Astrocyte (in vitro differentiated cells and primary cell): ENCODE measurements at regions not wholly inside any gene's neighbourhood (a gene's known extent, or its start where the extent isn't known, plus 50 kb on each side); places are given as distances from the start of the nearest gene placed in this dataset.
A peak's percentile ranks its signal among the peaks of the same experiment; 100 is the strongest.

Experiments used
- DNase-seq: peaks from one replicate; pipeline ENCODE4 v3.0.0-alpha.2; 2010; ENCODE audit warnings: low read depth
- FAIRE-seq: peaks from 2 replicates; lab custom pipeline; 2011; peaks lifted over from hg19 to GRCh38; lab: Jason Lieb, UNC
- H2AFZ ChIP-seq: 2 replicates; pipeline ENCODE4 v1.6.0; 2012; ENCODE audit warnings: low read depth, low read length, inconsistent platforms
- H3K27ac ChIP-seq: 2 replicates; pipeline ENCODE4 v1.5.1; 2011; ENCODE audit warnings: low read depth, low read length, inconsistent platforms
- H3K27me3 ChIP-seq: 2 replicates; pipeline ENCODE4 v1.6.0; 2011; ENCODE audit warnings: low read length, inconsistent platforms; ENCODE audit not compliant: insufficient read depth
- H3K36me3 ChIP-seq: 2 replicates; pipeline ENCODE4 v1.5.1; 2011; ENCODE audit warnings: low read length, inconsistent platforms; ENCODE audit not compliant: insufficient read depth
- H3K4me1 ChIP-seq: 2 replicates; pipeline ENCODE4 v1.5.1; 2011; ENCODE audit warnings: low read length, inconsistent platforms; ENCODE audit not compliant: insufficient read depth
- H3K4me2 ChIP-seq: 2 replicates; pipeline ENCODE4 v1.6.0; 2012; ENCODE audit warnings: low read length, inconsistent platforms
- H3K4me3 ChIP-seq: 2 replicates; pipeline ENCODE4 v1.5.1; 2011; ENCODE audit warnings: low read depth, mild to moderate bottlenecking, low read length, inconsistent platforms; ENCODE audit not compliant: insufficient read depth
- H3K79me2 ChIP-seq: 2 replicates; pipeline ENCODE4 v1.6.0; 2012; ENCODE audit warnings: mild to moderate bottlenecking, low read length, inconsistent platforms; ENCODE audit not compliant: insufficient read depth
- H3K9ac ChIP-seq: 2 replicates; pipeline ENCODE4 v1.6.0; 2012; ENCODE audit warnings: mild to moderate bottlenecking, low read length, inconsistent platforms
- H3K9me3 ChIP-seq: 2 replicates; pipeline ENCODE4 v1.5.1; 2012; ENCODE audit warnings: low read depth, mild to moderate bottlenecking, low read length, inconsistent platforms; ENCODE audit not compliant: insufficient read depth
- H4K20me1 ChIP-seq: 2 replicates; pipeline ENCODE4 v1.6.0; 2012; ENCODE audit warnings: low read length, inconsistent platforms; ENCODE audit not compliant: insufficient read depth
- H3K27ac Mint-ChIP-seq: one replicate; pipeline ENCODE4 v1.8.0; 2021; ENCODE audit warnings: mild to moderate bottlenecking, mixed read lengths; ENCODE audit not compliant: unreplicated experiment
- H3K27me3 Mint-ChIP-seq: one replicate; pipeline ENCODE4 v1.8.0; 2021; ENCODE audit warnings: low read depth, mixed read lengths; ENCODE audit not compliant: unreplicated experiment
- H3K36me3 Mint-ChIP-seq: one replicate; pipeline ENCODE4 v1.8.0; 2021; ENCODE audit warnings: low read depth, mixed read lengths; ENCODE audit not compliant: unreplicated experiment
- H3K4me1 Mint-ChIP-seq: one replicate; pipeline ENCODE4 v1.8.0; 2021; ENCODE audit warnings: low read depth, mixed read lengths; ENCODE audit not compliant: unreplicated experiment
- H3K4me3 Mint-ChIP-seq: one replicate; pipeline ENCODE4 v1.8.0; 2021; ENCODE audit warnings: mild to moderate bottlenecking, moderate library complexity, mixed read lengths; ENCODE audit not compliant: unreplicated experiment
- H3K9me3 Mint-ChIP-seq: one replicate; pipeline ENCODE4 v1.8.0; 2021; ENCODE audit warnings: mild to moderate bottlenecking, mixed read lengths; ENCODE audit not compliant: unreplicated experiment
- CTCF ChIP-seq: IDR thresholded peaks from 2 replicates; pipeline ENCODE4 v1.5.1; 2011; ENCODE audit warnings: low read depth, mild to moderate bottlenecking, inconsistent platforms, low read length, moderate library complexity; ENCODE audit not compliant: insufficient read depth
- EZH2 ChIP-seq: IDR thresholded peaks from 2 replicates; pipeline ENCODE4 v1.6.1; 2012; ENCODE audit warnings: mild to moderate bottlenecking, low read length, inconsistent platforms; ENCODE audit not compliant: insufficient read depth

- no peak for TF ChIP-seq CTCF
- no peak for TF ChIP-seq EZH2
- H3K27me3 Mint-ChIP-seq: no peaks in the 10 kb centered on the region
- H3K9me3 ChIP-seq: no peaks in the 10 kb centered on the region
- H3K4me1 ChIP-seq: no peaks in the 10 kb centered on the region
- H3K4me2 ChIP-seq: no peak overlapping the region
- no peak overlapping the region for H3K27ac ChIP-seq
- H3K4me1 Mint-ChIP-seq: peaks cover 8% of the 10 kb centered on the region
- no peak for FAIRE-seq
- no peak overlapping the region for H3K4me3 Mint-ChIP-seq
- no peak for DNase-seq
- H3K27ac Mint-ChIP-seq: no peak overlapping the region
- no peaks in the 10 kb centered on the region for H3K27me3 ChIP-seq
- H3K36me3 Mint-ChIP-seq: no peaks in the 10 kb centered on the region
- H2AFZ ChIP-seq: no peak overlapping the region
- no peaks in the 10 kb centered on the region for H3K9me3 Mint-ChIP-seq
- H3K36me3 ChIP-seq: no peaks in the 10 kb centered on the region
- no peaks in the 10 kb centered on the region for H4K20me1 ChIP-seq
- H3K79me2 ChIP-seq: no peaks in the 10 kb centered on the region
- H3K9ac ChIP-seq: no peak overlapping the region
- H3K4me3 ChIP-seq: no peak overlapping the region
These were observed 413.2 kb downstream of the PLA2G4A start for GRCh38 chr1:187241971-187242370.

- no peak overlapping the region for H3K4me2 ChIP-seq
- Mint-ChIP-seq H3K9me3 (no peaks in the 10 kb centered on the region), H3K4me3 (no peak overlapping the region), H3K27me3 (no peaks in the 10 kb centered on the region), H3K4me1 (peaks cover 6% of the 10 kb centered on the region), H3K36me3 (no peaks in the 10 kb centered on the region), H3K27ac (no peak overlapping the region)
- H3K27me3 ChIP-seq: no peaks in the 10 kb centered on the region
- no peak for FAIRE-seq
- TF ChIP-seq CTCF (no peak), EZH2 (no peak)
- H3K9me3 ChIP-seq: no peaks in the 10 kb centered on the region
- H3K79me2 ChIP-seq: no peaks in the 10 kb centered on the region
- no peak overlapping the region for H2AFZ ChIP-seq
- H3K36me3 ChIP-seq: no peaks in the 10 kb centered on the region
- H3K4me3 ChIP-seq: no peak overlapping the region
- H3K9ac ChIP-seq: no peak overlapping the region
- no peaks in the 10 kb centered on the region for H3K4me1 ChIP-seq
- H3K27ac ChIP-seq: no peak overlapping the region
- DNase-seq: peak; percentile 9
- no peaks in the 10 kb centered on the region for H4K20me1 ChIP-seq
These were observed 415.9 kb downstream of the PLA2G4A start for GRCh38 chr1:187244623-187245022.

- Histone ChIP-seq H3K79me2 (no peaks in the 10 kb centered on the region), H3K36me3 (no peaks in the 10 kb centered on the region), H3K9me3 (no peaks in the 10 kb centered on the region), H3K4me2 (no peak overlapping the region), H3K27me3 (no peaks in the 10 kb centered on the region), H4K20me1 (no peaks in the 10 kb centered on the region), H2AFZ (no peak overlapping the region), H3K4me3 (no peak overlapping the region), H3K27ac (no peak overlapping the region), H3K4me1 (no peaks in the 10 kb centered on the region), H3K9ac (no peak overlapping the region)
- TF ChIP-seq CTCF (no peak), EZH2 (no peak)
- H3K4me1 Mint-ChIP-seq: peaks cover 6% of the 10 kb centered on the region
- H3K36me3 Mint-ChIP-seq: no peaks in the 10 kb centered on the region
- no peak overlapping the region for H3K4me3 Mint-ChIP-seq
- no peaks in the 10 kb centered on the region for H3K9me3 Mint-ChIP-seq
- H3K27me3 Mint-ChIP-seq: no peaks in the 10 kb centered on the region
- no peak overlapping the region for H3K27ac Mint-ChIP-seq
- DNase-seq: no peak
- FAIRE-seq: no peak
These were observed 416.5 kb downstream of the PLA2G4A start for GRCh38 chr1:187245201-187245600.
